Mucosa of rectum (tissue), 2 donors: ENCODE measurements at regions not wholly inside any gene's neighbourhood (a gene's known extent, or its start where the extent isn't known, plus 50 kb on each side); places are given as distances from the start of the nearest gene placed in this dataset.
"Not testable (repeated sequence)": the region's sequence is repeated elsewhere in the genome, so short reads cannot be mapped to it uniquely, and the experiment has no call there.

ENCODE experiments used
- H3K27ac ChIP-seq, 2 donors: one replicate each; pipeline ENCODE4 v1.7.0; 2013; ENCODE audit warnings: inconsistent platforms in 2 of 2, low read depth in 2 of 2, low read length in 2 of 2
- H3K27me3 ChIP-seq, 2 donors: one replicate each; pipeline ENCODE4 v1.7.0; 2013; ENCODE audit warnings: low read length in 2 of 2; ENCODE audit not compliant: control insufficient read depth in 2 of 2, insufficient read depth in 2 of 2
- H3K36me3 ChIP-seq, 2 donors: one replicate each; pipeline ENCODE4 v1.7.0; 2013; ENCODE audit warnings: low read length in 2 of 2; ENCODE audit not compliant: control insufficient read depth in 2 of 2, insufficient read depth in 2 of 2
- H3K4me1 ChIP-seq, 2 donors: one replicate each; pipeline ENCODE4 v1.7.0; 2013; ENCODE audit warnings: low read length in 2 of 2, mild to moderate bottlenecking in 1 of 2; ENCODE audit not compliant: control insufficient read depth in 2 of 2, insufficient read depth in 2 of 2
- H3K4me3 ChIP-seq, 2 donors: one replicate each; pipeline ENCODE4 v1.7.0; 2013; ENCODE audit warnings: low read length in 2 of 2
- H3K9ac ChIP-seq, 2 donors: one replicate each; pipeline ENCODE4 v1.7.0; 2013; ENCODE audit warnings: low read length in 2 of 2, low read depth in 1 of 2, mild to moderate bottlenecking in 1 of 2
- H3K9me3 ChIP-seq, 2 donors: one replicate each; pipeline ENCODE4 v1.7.0; 2013; ENCODE audit warnings: low read length in 2 of 2; ENCODE audit not compliant: control insufficient read depth in 2 of 2
- donor health status: healthy.
- donor health status: Normal muscosa, but diverticular disease.

DNA sequence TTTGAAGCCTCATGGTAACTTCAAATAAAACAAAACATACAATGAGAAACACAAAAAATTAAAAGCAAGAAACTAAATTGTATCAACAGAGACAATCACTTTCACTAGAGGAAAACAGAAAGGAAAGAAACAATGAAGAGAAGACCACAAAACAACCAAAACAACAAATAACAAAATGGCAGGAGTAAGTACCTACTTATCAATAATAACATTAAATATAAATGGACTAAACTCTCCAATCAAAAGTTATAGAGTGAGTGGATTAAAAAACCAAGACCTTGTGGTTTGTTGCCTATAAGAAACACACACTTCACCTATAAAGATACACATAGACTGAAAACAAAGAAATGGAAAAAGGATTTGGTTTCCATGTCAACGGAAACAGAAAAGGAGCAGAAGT is 830.1 kb upstream of the TMEFF2 start:
- Histone ChIP-seq H3K9ac (no peak overlapping the region), H3K27me3 (no peaks in the 10 kb centered on the region), H3K27ac (no peak overlapping the region), H3K4me1 (no peaks in the 10 kb centered on the region), H3K9me3 (no peaks in the 10 kb centered on the region), H3K36me3 (no peaks in the 10 kb centered on the region), H3K4me3 (no peak overlapping the region)

DNA sequence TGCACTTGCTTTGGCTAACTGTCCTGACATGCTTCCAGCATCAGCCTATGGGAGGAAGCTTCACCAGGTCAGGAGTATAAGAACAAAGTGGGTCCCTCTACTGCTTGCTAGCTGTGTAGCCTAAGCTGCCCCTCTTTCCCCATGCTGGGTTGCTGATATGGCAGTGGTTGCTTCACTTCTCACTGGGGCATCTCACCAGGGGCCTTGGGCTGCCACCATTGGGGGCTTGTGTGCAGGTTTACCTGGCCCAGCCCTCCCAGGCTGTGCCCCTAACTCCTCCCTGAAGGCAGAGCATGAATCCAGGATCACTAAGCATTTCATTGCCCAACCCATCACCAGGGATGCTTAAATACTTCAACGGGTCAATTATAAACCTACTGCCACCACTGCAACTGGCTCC is 817.1 kb upstream of the TMEFF2 start:
- no peaks in the 10 kb centered on the region for H3K27me3 ChIP-seq
- no peaks in the 10 kb centered on the region for H3K9me3 ChIP-seq
- no peaks in the 10 kb centered on the region for H3K36me3 ChIP-seq
- no peak overlapping the region for H3K4me3 ChIP-seq
- no peak overlapping the region for H3K27ac ChIP-seq
- no peaks in the 10 kb centered on the region for H3K4me1 ChIP-seq
- H3K9ac ChIP-seq, result no peak overlapping the region

DNA sequence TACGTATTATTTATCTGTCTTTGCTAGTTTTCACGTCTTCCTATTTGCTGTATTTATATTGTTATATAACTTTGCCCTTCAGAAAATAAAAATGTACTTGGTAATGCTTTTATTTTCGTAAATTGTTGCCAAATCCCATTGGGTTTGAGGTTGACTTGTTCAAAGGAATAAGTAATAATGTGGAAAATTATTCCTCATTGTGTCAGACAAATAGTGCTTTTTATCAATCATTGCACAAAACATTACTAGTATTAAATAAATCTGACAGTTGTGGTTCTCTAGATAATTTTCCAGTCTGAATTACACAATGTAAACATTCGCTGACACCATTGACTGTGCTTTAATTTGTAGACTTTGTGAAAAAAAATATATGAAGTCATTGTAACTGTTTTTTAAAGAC is 798.3 kb upstream of the TMEFF2 start:
- Histone ChIP-seq H3K36me3 (no peaks in the 10 kb centered on the region), H3K9me3 (no peaks in the 10 kb centered on the region), H3K9ac (no peak overlapping the region), H3K4me1 (no peaks in the 10 kb centered on the region), H3K4me3 (no peak overlapping the region), H3K27ac (no peak overlapping the region), H3K27me3 (no peaks in the 10 kb centered on the region)

DNA sequence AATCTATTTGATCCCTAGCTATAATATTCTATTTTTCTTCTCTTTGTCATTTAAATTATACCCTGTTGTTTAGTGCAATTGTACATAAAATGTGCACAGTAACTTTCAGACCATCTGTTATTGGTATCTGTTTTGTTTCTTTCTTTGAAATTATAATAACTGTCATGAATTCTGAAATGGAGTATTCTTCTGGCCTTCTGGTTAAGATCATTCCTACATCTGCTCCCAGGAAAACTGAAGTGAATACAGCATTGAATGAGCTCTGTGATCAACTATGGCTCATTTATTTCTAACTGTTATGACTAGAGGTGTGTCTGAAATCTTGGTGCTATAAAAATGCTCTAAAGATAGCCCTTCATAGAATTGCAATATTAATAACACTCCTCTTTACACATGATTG is 788.4 kb upstream of the TMEFF2 start:
- H3K4me3 ChIP-seq, result no peak overlapping the region
- H3K9me3 ChIP-seq, result no peaks in the 10 kb centered on the region
- H3K27ac ChIP-seq, result no peak overlapping the region
- no peaks in the 10 kb centered on the region for H3K4me1 ChIP-seq
- H3K9ac ChIP-seq, result no peak overlapping the region
- no peaks in the 10 kb centered on the region for H3K36me3 ChIP-seq
- no peaks in the 10 kb centered on the region for H3K27me3 ChIP-seq

DNA sequence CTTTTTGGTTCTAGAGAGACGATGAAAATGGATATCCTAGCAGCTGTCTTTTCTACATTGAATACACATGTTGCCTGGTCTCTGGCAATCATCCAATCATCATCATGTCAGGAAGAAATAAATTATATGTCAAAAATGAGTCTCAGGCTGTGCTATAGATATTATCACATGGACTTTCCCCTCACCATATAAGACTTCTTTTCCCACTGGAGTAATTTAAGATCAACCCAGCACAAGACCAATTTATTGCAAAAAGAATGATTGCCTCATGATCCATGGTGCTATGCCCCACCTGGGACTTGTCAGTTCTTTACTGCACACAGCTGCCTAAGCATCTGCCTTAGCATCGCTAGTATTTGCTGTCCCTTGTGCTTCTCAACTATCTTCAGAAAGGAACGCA is 783.7 kb upstream of the TMEFF2 start:
- Histone ChIP-seq H3K27ac (no peak overlapping the region), H3K27me3 (no peaks in the 10 kb centered on the region), H3K4me3 (no peak overlapping the region), H3K36me3 (no peaks in the 10 kb centered on the region), H3K4me1 (no peaks in the 10 kb centered on the region), H3K9ac (no peak overlapping the region), H3K9me3 (no peaks in the 10 kb centered on the region)

DNA sequence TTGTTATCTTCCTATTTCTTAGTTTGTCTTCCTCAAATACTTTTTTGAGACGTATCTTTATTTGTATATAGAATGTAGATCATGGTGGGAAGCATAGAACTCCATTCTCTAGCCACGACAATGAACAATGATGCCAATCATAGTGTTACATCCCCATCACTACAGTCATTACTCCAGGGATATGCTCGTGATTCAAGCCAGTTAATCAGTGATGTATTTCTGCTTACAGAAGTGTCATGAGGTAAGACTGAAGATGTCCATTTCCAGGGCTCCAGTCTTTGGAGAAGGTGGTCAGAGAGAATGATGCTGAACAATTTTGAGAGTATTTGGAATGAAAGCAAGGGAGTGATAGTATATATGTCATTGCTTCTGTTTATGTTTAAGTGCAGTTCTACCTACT is 777.2 kb upstream of the TMEFF2 start:
- Histone ChIP-seq H3K36me3 (no peaks in the 10 kb centered on the region), H3K4me1 (no peaks in the 10 kb centered on the region), H3K27ac (no peak overlapping the region), H3K27me3 (no peaks in the 10 kb centered on the region), H3K9ac (no peak overlapping the region), H3K9me3 (no peaks in the 10 kb centered on the region), H3K4me3 (no peak overlapping the region)

DNA sequence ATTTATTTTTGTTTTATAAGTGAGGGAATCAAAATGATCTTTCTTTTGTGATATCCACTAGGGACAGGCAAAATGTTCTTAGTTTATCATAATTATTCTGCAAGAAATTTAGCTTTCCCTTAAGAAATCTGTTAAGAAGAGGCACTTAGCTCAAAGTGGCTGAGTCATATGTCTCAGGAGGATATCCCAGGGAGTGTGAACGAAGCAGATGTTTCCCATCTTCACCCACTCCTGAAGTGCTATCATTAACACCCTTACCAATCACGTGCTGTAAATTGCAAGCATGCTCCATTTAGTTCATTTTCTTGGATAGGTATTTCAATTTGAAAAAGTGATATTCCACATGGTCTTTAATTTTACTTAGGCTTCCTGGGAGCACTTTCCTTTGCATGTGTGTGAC is 774.3 kb upstream of the TMEFF2 start:
- Histone ChIP-seq H3K9me3 (no peaks in the 10 kb centered on the region), H3K27ac (no peak overlapping the region), H3K4me1 (no peaks in the 10 kb centered on the region), H3K36me3 (no peaks in the 10 kb centered on the region), H3K9ac (no peak overlapping the region), H3K4me3 (no peak overlapping the region), H3K27me3 (no peaks in the 10 kb centered on the region)

DNA sequence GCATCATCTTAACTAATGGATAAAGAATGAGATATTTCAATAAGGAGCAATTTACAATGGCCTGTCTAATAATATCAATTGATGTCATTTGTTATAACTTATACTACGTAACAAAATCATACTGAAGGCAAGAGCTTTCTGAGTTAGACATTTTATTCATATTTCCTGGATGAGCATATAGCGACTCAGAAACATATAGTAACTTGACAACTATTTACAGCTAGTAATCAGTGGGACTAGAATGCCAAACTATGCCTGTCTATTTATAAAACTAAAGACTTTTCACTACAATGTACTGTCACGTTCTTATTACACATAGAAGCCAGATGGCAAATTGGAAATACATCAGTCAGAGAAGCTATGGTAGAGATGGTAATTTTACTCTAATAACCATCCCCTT is 766.2 kb upstream of the TMEFF2 start:
- H3K27me3 ChIP-seq, result no peaks in the 10 kb centered on the region
- H3K9me3 ChIP-seq, result no peaks in the 10 kb centered on the region
- H3K9ac ChIP-seq, result no peak overlapping the region
- H3K4me1 ChIP-seq, result no peaks in the 10 kb centered on the region
- H3K27ac ChIP-seq, result no peak overlapping the region
- H3K36me3 ChIP-seq, result no peaks in the 10 kb centered on the region
- no peak overlapping the region for H3K4me3 ChIP-seq

DNA sequence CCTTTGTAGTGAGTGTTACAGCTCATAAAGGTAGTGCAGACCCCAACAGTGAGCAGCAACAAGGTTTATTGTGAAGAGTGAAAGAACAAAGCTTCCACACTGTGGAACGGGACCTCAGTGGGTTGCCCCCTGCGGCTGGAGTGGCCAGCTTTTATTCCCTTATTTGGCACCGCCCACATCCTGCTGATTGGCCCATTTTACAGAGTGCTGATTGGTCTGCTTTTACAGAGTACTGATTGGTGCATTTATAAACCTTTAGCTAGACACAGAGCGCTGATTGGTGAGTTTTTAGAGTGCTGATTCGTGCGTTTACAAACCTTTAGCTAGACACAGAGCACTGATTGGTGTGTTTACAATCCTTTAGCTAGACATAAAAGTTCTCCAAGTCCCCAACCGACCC is 763.9 kb upstream of the TMEFF2 start:
- H3K4me3 ChIP-seq, H3K4me1 ChIP-seq, H3K9ac ChIP-seq, H3K36me3 ChIP-seq, H3K9me3 ChIP-seq, H3K27ac ChIP-seq, H3K27me3 ChIP-seq: not testable (repeated sequence)

DNA sequence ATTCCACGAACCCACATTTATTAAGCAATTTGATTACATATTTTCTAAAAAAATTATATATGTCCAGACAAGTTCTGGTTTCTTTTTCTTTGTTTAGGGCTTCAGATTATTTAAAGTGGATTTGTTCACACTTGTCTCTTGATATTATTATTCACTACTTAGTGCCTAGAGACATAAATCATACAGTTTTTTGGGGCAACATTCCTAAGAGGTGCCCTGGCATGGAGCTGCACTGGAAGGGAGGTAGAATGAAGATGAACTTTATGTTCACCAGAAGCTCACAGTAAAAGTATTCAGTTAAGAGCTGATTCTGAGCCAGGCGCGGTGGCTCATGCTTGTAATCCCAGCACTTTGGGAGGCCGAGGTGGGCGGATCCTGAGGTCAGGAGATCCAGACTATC is 762.7 kb upstream of the TMEFF2 start:
- Histone ChIP-seq H3K36me3 (no peaks in the 10 kb centered on the region), H3K27me3 (no peaks in the 10 kb centered on the region), H3K4me3 (no peak overlapping the region), H3K27ac (no peak overlapping the region), H3K4me1 (no peaks in the 10 kb centered on the region), H3K9me3 (no peaks in the 10 kb centered on the region), H3K9ac (no peak overlapping the region)

DNA sequence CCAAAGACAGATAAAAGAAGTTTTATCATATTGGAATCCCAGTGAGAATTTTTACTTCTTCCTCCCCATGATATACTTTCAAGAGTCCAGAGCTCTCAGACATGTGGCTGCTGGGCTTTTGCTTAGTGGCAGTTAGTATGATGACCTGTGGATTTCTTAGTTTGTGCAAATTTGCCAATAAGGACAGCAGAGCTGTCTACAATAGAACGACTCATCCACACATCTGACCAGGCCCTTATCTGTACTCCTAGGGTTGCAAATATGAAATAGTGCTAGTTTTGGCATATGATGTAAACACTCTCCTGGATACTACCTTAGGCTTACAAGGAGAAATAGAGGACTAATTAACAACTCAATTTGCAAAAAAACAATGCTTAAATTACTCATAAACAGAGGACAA is 758.4 kb upstream of the TMEFF2 start:
- Histone ChIP-seq H3K36me3 (no peaks in the 10 kb centered on the region), H3K9ac (no peak overlapping the region), H3K9me3 (no peaks in the 10 kb centered on the region), H3K4me1 (no peaks in the 10 kb centered on the region), H3K4me3 (no peak overlapping the region), H3K27ac (no peak overlapping the region), H3K27me3 (no peaks in the 10 kb centered on the region)
